GM21723 (cell line): ENCODE measurements at regions not wholly inside any gene's neighbourhood (a gene's known extent, or its start where the extent isn't known, plus 50 kb on each side); places are given as distances from the start of the nearest gene placed in this dataset.

ENCODE experiments used
- ATAC-seq: cut with Tn5 transposase; IDR thresholded peaks from one replicate; pipeline ENCODE4 v1.9.1; 2021; ENCODE audit warnings: mild to moderate bottlenecking, moderate library complexity; ENCODE audit not compliant: unreplicated experiment

DNA sequence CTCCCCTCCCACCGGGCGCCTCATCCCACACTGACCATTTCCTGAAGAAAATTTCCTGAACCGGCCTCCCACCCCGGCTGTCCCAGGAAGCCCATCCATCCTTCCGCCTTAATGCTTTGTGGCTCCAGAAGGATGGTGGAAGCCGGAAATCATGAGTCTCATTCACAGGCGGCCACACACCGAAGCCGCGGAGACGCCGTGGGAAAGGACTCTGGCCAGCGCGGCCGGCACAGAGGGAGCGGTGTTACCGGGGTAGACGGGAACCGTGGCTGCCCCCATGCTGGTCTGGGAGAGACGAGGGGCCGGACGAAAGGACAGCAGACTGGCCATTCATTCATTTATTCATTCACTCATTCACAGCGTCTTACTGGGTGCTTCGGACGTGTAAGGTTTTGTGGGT, 326.8 kb downstream of the SEC14L1 start:
- ATAC-seq: no peak

DNA sequence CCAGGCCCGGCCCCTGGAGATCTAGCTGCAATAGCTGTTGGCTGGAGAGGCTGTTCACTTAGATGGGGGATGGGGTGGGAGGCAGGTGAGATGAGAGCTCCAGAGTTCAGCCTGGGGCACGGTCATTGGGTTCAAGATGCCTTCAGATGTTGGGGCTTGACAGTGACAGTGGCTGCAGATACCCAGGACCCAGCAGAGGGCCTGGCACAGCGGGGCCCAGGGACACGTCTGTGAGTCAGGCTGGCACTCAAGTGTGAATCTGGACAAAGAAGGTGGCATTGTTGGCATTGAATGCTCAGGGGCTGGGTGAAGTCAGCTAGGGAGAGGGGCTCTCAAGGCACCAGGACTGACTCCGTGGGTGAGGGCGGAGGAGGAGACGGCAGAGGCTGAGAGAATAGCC, 328.1 kb downstream of the SEC14L1 start:
- no peak for ATAC-seq

DNA sequence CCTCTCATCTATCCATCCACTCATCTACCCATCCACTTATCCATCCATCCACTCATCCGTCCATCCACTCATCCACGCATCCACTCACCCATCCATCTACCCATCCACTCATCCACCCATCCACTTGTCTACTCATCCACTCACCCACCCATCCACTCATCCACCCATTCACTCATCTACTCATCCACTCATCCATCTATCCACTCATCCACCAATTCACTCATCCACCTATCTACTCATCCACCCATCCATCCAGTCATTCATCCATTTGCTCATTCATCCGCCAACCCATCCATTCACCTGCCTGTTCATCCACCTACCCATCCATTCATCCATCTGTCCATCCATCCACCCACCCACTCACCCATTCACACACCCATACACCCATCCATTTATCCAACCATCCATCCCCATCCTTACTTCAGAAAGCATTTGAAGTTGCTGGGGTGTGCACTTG, 329.6 kb downstream of the SEC14L1 start:
- no peak for ATAC-seq

DNA sequence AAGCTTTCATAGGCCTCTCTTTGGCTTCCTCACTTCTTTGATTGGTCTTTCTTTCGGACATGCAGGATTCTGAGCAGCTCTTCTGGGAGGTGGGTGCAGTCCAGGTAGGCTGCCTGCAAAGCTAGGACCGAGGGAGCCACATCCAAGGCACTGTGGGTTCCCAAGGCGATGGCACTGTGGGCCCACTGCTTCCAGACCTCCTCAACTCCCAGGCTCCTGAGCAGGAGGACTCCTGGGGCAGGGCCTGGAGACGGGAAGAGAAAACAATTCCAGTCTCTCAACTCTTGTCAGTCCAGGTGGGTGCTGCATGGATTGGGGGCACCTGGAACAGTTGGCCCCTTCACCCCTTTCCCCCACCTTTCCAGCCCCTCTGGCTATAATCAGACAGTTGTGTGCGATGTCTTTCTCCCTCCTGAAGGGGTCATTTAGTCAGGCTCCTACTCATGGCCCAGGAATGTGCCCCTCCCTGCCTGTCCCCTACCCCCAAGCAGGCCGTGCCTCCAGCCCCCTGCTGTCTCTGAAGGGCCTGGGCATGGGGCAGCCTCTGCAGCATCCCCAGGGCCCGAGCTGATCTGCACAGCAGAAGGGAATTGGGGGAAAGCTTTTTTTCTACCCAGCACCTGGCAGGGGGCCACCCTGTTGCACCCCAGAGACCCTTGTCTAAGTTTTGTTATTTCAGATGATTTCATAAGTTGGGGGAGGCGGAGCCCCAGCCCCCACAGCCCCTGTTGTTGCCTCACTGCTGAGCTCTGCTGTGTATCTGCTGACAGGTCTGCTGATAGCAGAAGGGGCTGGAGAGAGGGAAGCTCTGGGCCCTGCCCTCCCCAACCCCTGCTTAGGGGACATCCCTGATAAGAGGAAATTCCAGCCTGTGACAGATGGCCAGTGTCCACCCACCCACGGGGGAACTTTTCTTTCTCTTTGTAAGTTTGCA, 330.3 kb downstream of the SEC14L1 start:
- ATAC-seq: no peak

DNA sequence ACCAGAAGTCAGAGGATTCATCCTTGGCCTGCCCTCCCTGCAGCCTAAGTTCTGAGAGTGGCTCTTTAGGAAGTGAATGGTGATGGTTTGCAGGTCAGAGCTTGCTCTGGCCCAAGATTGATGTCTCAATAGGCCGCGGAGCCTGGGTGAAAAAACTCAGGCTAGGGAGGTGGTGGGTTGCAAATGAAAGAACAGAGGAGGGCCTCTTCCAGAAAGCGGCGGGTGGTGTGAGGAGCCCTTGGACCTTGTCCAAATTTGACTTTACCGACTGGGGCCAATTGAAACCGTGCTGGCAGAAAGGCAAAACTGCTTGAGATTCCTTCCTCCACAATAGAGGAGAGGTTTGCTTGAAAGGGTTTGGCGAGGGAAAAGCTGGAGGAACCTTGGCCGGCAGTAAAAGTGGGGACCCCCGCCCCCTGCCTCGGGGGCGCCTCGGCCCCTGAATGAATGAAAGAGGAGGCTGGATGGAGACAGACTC, 331.3 kb downstream of the SEC14L1 start:
- no peak for ATAC-seq

DNA sequence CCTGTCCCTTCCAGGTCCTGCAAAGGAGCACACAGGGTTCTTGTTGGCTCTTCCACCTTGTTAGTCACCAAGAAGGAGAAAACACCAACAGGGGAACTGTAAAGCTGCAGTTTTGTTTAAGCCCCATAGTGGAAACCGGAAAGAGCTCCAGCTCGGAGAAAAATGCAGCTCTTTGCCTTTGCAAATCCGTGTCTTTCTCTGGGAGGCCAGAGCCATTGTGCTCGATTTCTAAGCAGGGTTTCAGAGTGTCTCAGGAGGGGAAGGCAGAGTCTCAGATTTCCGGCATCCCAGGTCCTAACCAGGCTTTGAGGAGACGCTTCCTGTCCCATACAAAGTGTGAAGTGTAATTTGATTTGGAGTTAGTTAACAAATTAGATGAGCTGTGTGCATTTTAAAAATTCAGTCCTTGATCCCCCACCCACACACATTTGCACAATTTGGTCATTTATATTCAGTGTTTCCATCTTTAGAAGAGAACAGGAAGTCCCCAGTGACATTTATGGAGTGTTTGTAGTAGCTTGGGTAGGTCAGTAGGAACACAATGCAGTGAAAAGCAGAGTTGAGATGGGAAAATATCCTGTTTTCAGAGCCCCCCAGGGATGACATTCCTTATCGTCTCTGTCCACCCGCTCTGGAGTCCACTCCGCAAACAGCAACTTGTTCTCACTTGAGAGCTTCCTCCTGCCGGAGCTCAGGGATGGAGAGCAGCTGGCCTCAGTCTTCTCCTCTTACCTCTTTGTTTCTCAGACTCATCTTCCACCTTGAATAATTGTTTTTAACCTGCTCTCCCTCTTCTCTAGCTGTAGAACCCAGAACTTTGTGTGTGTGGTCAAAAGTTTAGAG, 331.9 kb downstream of the SEC14L1 start:
- no peak for ATAC-seq

DNA sequence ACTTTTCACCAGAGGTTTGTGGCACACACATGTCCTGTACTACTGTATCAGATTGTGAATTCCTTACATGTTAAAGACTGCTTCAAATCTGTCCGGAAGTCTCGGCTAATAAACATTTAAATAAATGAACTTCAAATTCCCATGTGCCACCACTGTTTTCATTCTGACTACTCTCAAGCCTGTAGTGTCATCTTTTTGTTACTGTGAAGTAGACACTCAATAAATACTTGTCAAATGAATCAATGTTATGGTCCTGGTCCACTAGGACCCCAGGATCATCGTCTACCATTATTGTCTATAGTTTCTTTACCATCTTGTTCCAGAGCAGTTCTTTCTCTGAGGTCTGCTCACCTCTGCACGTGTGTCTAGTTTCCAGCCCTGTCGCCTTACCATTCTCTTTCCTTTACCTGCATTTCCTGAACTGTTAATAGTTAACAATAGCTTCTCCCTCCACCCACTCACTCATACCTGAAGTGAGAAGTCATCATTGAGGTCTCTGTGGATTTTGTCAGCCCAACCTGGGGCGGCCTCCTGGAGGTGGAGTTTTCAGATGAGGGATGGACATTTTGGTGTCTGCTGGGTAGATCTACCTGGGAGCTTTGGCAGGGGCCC, 333.0 kb downstream of the SEC14L1 start:
- no peak for ATAC-seq

DNA sequence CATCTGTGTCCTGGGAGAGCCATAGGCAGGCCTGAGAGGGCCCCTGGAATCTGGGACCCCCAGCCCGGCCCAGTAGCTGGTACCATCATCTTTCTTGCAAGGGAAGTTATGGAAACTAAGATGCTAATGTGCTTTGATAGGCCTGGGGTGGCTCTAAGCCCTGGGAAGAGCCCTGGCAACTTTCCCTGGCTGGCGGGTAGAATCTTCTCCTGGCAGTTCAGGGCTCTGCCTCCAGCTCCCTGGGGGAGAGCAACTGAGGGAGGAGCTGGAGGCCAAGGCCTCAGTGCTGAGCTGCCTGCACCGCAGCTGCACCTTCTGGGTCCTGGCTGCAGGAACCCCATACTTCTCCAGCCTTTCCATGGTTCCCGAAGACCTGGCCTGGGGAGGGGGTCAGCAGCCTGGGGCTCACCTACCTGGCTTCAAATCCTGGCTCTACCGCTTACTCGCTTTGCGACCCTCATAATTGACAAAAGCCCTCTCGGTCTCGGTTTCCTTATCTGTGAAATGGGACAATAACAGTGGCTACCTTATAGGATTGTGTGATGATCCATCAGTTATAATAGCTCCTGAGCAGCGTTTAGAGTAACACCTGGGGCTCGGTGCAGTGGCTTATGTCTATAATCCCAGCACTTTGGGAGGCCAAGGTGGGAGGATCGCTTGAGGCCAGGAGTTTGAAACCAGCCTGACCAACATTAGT, 333.7 kb downstream of the SEC14L1 start:
- ATAC-seq: no peak

DNA sequence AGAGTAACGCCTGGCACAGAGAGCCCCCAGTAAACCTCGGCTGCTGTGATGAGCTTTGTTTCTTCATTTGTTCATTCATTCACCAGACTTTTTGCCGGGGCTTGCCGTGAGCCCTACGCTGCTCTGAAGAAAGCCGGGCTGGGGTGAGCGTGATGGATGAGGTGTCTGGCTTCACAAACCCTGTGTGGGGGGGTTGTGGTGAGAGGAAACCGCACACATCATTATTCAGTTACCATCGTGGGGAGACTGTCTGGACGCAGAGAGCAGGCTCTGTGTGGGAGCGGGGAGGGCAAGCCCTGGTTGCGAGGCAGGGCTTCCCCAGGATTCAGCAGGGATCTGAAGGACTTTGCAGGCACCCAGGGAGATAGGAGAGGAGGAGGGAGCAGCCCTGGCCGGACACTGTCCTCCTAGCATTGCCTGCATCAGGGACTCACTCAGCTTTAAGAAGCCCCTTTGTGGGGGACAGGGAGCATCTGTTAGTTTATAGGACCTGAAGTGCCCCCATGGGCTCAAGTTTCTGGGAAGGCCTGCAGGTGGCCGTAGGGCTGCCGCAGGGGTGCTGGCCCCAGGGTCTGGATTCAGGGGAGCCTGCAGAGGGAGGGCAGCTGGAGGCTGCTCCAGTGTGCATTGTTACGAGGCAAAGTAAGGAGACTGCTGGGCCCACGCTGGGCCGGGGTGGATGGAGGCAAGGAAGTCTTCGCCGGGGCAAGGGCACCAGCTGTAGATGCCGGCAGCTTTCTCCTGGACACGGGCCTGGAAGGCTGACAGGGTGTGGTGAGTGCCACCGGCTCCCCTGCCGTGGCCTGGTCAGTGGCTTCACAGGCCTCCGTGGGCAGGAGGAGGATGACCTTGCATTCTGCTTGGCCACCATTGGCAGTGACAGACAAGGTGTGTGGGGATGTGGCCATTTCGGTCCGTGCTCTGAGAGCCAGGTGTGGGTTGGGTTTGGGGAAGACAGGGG, 334.5 kb downstream of the SEC14L1 start:
- ATAC-seq: no peak

DNA sequence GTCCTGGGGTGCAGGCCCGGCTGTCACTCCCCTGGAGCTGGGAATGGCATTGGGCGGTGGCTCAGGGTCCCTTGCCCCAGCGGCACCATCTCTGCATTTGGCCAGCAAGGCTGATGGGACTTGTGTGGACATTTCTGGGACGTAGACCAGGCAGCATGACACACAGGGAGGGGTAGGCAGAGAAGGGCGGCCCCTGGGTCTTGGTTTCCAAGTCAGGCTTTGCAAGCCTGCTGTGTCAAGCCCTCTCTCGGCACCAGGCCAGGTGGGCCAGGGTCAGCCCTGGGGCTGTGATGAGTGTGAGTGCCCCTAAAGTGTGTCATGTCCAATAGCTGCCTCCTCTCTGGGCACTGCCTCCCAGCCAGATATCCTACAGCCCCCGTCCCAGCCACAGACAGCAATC, 335.2 kb downstream of the SEC14L1 start:
- no peak for ATAC-seq

DNA sequence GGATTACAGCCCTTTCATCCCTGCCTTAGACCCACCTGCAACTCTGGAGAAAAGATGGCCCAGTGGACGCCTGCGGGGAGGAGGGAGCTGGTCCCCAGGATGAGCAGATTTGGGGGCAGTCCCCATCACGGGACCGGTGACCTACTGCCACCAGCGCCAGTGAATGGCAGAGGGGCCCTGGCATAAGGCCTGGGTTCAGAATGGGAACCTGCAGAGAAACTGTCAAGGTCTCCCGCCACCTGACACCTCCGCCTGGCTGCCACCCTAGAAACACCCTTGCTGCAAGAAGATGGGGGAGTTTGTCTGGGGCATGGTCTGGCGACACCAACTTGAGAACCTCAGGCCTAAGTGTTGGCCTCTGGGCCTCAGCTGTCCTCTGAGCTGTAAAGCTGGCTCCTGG, 335.7 kb downstream of the SEC14L1 start:
- ATAC-seq: no peak

DNA sequence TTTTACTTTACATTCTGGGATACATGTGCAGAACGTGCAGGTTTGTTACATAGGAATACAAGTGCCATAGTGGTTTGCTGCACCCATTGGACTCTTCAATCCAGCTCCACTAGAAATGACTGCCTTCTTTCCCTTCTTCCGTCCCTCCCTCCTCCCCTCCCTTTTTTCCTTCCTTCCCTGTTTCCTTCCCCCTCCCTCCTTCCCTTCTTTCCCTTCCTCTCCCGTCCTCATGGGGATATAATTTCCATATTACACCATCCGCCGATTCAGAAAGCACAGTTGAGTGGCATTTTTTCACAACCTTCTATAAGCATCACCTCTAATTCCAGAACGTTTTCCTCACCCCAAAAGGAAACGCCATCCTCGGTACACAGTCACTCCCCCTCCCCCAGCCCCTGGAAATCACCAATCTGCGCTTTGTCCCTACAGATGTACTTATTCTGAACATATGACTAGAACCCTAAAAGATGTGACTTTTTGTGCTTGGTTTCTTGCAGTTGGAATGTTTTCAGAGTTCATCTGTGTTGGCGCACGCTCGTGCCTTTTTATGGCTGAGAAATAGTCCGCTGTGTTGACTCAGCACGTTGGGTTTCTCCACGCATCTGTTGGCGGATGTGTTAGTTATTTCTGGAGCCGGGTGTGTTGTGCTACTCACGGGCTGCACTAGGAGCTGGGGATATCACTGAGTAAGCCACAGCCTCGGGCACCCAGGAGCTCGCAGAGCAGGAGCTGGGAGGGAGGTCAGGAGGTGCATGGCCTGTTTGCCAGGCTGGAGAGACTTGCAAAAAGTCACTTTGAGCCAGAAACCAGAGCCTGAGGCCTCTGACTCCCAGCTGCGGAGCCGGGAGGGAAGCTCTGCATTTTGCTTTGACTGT, 336.4 kb downstream of the SEC14L1 start:
- no peak for ATAC-seq

DNA sequence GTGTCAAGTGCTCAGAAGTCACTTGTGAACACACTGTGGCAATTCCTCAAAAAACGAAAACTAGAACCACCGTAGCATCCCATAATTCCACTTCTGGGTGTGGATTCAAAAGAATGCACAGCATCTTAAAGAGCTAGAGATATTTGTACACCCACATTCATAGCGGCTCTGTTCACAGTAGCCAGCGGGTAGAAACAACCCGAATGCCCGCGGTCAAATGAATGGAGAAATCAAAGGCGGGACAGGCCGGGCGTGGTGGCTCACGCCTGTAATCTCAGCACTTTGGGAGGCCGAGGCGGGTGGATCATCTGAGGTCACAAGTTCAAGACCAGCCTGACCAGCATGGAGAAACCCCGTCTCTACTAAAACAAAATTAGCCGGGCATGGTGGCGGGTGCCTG, 337.5 kb downstream of the SEC14L1 start:
- no peak for ATAC-seq

DNA sequence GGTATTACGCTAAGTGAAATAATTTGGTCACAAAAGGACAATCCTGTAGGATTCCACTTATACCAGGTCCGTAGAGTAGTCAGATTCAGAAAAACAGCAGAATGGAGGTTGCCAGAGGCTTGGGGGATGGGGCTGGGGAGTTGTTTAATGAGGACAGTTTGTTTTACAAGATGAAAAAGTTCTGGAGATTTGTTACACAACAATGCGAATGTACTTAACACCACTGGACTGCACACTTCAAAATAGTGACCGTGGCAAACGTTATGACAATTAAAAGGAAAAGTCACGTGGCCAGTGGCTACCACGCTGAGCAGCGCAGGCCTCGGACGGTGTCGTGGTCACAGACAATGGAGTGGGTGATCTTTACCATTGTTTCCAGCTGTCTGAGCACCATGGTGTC, 338.1 kb downstream of the SEC14L1 start:
- no peak for ATAC-seq

DNA sequence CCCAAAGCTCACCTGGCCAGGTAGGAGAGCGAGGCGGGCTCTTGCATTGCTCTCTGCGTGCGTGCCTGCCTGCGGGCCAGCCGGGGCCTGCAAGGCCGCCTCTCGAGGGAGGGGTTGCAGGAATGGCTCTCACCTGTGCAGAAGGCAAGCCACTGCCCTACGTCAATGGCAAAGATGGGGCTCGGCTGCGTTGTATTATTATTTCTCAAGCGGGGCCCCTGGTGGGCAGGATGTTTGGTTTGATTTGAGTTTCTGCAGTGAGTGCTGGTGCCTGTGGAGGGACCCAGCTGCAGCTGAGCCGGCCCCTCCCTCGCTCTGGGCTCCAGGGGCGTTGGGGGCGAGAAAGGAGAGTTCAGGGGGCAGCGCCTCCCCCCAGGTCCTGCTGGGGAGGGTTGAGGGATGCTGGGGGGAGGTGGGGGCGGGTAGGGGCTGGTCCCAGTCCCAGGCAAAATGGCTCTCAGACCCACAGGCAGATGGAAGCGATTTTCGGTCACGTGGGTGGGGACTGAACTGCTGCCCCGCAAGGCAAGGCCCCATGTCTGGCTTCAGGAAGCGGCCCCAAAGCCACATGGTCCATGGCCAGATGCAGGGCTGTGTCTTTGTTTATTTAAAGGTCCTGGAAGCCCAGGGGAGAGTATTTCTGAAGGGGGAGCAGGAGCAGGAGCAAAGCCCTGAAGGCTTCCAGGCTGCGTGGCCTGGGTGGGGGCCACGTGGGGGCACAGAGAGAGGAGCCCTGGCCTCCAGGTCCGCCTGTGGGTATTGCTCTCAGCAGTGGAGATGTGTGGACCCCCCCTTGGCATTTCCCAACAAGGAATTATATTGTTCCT, 338.8 kb downstream of the SEC14L1 start:
- no peak for ATAC-seq

DNA sequence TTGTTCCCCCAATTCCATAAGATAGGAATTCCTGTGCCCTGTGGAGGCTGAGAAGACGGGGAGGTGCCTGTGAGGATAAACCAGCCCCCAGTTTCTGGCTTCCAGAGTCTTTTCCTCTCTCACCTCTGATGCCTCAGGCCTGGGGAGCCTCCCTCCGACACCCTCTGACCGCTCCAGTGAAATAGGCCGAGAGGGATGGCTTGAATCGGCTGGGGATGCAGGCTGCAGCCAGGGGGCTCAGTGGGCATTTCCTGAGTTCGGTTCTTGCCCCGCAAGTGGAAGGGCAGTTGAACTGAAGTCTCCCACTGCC, 339.4 kb downstream of the SEC14L1 start:
- ATAC-seq: no peak

DNA sequence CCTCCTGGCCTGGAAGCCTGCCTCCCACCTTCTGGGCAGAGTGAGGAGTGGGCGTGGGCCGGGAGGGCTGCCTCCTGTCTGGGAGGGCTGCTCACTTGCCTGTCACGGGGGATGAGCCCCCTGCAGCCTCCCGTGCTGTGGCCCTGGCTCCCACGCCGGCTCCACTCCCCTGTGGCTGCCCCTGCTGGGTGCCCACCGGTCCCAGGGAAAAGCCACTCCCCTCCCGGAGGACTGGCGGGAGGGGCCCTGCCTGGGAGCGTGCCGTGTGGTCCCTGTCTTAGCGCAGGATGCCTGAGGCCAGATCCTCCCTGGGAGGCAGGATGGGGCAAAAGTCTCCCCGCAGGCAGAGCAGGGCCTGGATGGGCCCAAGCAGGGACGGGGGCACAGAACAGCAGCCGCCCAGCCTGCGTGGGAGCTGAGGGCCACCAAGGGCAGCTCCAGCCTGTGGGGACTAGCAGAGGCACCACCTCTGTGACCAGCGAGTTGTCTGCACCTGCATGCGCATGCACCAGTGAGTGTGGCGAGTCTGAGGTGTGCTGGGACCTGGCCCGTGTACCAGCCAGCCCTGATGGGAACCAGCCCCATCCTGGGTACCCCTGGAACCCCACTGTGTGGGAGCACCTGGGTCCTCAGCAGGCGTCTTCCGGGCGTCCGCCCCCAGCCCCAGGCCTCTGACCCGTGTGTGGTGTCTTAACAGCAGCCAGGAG, 339.9 kb downstream of the SEC14L1 start:
- ATAC-seq: no peak
